ENCODE measurements at regions not wholly inside any gene's neighbourhood (a gene's known extent, or its start where the extent isn't known, plus 50 kb on each side); places are given as distances from the start of the nearest gene placed in this dataset.

- TF ChIP-seq JUND (IDR thresholded peaks at IDR 0.05) (no peak), ZBTB33 (IDR thresholded peaks at IDR 0.05; ENCODE audit: extremely low read depth, insufficient replicate concordance, low read length) (no peak), POLR2AphosphoS5 (IDR thresholded peaks at IDR 0.05; ENCODE audit: low read depth, low read length) (no peak), TCF7L2 (IDR thresholded peaks at IDR 0.05; ENCODE audit: borderline replicate concordance, extremely low read depth, insufficient read depth, insufficient read length) (no peak), SP1 (IDR thresholded peaks at IDR 0.05; ENCODE audit: low read depth) (no peak), RAD21 (IDR thresholded peaks at IDR 0.05; ENCODE audit: low read depth) (no peak), EZH2 (IDR thresholded peaks at IDR 0.05) (no peak), SIN3A (IDR thresholded peaks at IDR 0.05; ENCODE audit: low read depth) (no peak), FOSL1 (IDR thresholded peaks at IDR 0.05; ENCODE audit: low read depth) (no peak), CEBPB (IDR thresholded peaks at IDR 0.05; ENCODE audit: low read depth) (no peak), ZNF274 (IDR thresholded peaks at IDR 0.05; ENCODE audit: low read depth, low read length) (no peak), YY1 (IDR thresholded peaks at IDR 0.05; ENCODE audit: extremely low read depth, insufficient replicate concordance, low read depth, low read length) (no peak), ATF3 (IDR thresholded peaks at IDR 0.05) (no peak)
- POLR2A ChIA-PET = no interaction called here
- RAD21 ChIA-PET (ENCODE audit: low non-redundant PET in 1 of 2, low total read pairs in 2 of 2, uncharacterized antibody in 2 of 2, unreplicated experiment in 2 of 2) = no interaction called here
These were observed 295.2 kb upstream of the ZNF32 start for GRCh38 chr10:43943818-43944360.

More at GRCh38 chr10:43943818-43944360, 295.2 kb upstream of the ZNF32 start:
- BruUV-seq (replicated peaks) = no TSS peak
- no peak for DNase-seq (ENCODE audit: low read depth, low spot score)
- H3K4me3 ChIP-seq (replicated peaks in 1 of 2; ENCODE audit: low read depth in 1 of 2, low read length in 2 of 2) = no peak overlapping the region
- no peaks in the 10 kb centered on the region for H3K9me3 ChIP-seq (ENCODE audit: control insufficient read depth in 1 of 2, insufficient read depth in 1 of 2, low read depth in 1 of 2, low read length in 2 of 2)
- no peak overlapping the region for H2AFZ ChIP-seq (ENCODE audit: low read depth, low read length, poor library complexity, severe bottlenecking)
- H3K4me1 ChIP-seq (ENCODE audit: control insufficient read depth in 1 of 2, insufficient read depth in 2 of 2, low read length in 2 of 2) = no peaks in the 10 kb centered on the region
- intact Hi-C loops (cut with micrococcal nuclease) = no loop called here
- ATAC-seq = no peak
- CTCF ChIA-PET = no interaction called here
- H3K36me3 ChIP-seq (ENCODE audit: control insufficient read depth in 1 of 2, insufficient read depth in 2 of 2, low read length in 2 of 2) = no peaks in the 10 kb centered on the region
- H3K9ac ChIP-seq (ENCODE audit: low read length) = no peak overlapping the region
- no peak overlapping the region for H3K27ac ChIP-seq (ENCODE audit: low read depth, low read length)
- no peaks in the 10 kb centered on the region for H3K9me2 ChIP-seq (ENCODE audit: insufficient read depth)
- no peaks in the 10 kb centered on the region for H3K79me2 ChIP-seq (ENCODE audit: insufficient read depth, low read length)
- no peaks in the 10 kb centered on the region; the same call in 1 of the 2 replicates for H3K27me3 ChIP-seq (ENCODE audit: insufficient read depth, low read length)
- H4K20me1 ChIP-seq (ENCODE audit: insufficient read depth) = no peaks in the 10 kb centered on the region
- no peak overlapping the region for H3K4me2 ChIP-seq (ENCODE audit: low read length)

Data from HCT116 (cell line).